B cell (primary cell): ENCODE measurements at regions not wholly inside any gene's neighbourhood (a gene's known extent, or its start where the extent isn't known, plus 50 kb on each side); places are given as distances from the start of the nearest gene placed in this dataset.

Experiments used
- ATAC-seq: fragments of 200-7000 bp; cut with Tn5 transposase; one replicate; pipeline ENCODE4 v1.10.0; 2021; ENCODE audit warnings: low read depth, mild to moderate bottlenecking, moderate number of reproducible peaks, moderate library complexity
- CTCF ChIA-PET: fragments of 350-600 bp; sonication (Branson Sonifier 250); formaldehyde crosslinking; loops from one replicate; lab custom pipeline; 2021; ENCODE audit warnings: antibody characterized with exemption, inconsistent platforms; lab: Charles Lee
- POLR2A ChIA-PET: fragments of 350-600 bp; sonication (Branson Sonifier 250); formaldehyde crosslinking; loops from one replicate; lab custom pipeline; 2021; ENCODE audit warnings: antibody characterized with exemption; lab: Charles Lee
- DNase-seq: peaks from one replicate; pipeline ENCODE4 v3.0.0; 2013
- H2AFZ ChIP-seq: 2 replicates; pipeline ENCODE4 v1.6.1; 2012; ENCODE audit warnings: mild to moderate bottlenecking, low read depth, low read length; ENCODE audit not compliant: insufficient read depth, poor library complexity, severe bottlenecking
- H3K27ac ChIP-seq, 2 donors: 1 replicate in 1 of 2; 2 replicates in 1 of 2; pipeline ENCODE4 v1.5.1; 2012 to 2013; ENCODE audit warnings: low read length in 2 of 2, mild to moderate bottlenecking in 2 of 2, moderate library complexity in 1 of 2
- H3K27me3 ChIP-seq, 4 experiments: fragments of 200-600 bp in 1 of 4; sonication (generic) in 1 of 4; replicated peaks in 1 of 4; 1 replicate in 2 of 4; 2 replicates in 2 of 4; pipeline versions ENCODE4 v1.6.1 to v1.7.0; 2013 to 2016; ENCODE audit warnings: low read length in 3 of 4, mild to moderate bottlenecking in 2 of 4, mixed read lengths in 1 of 4, moderate library complexity in 1 of 4; ENCODE audit not compliant: insufficient read depth in 4 of 4, control insufficient read depth in 3 of 4; ENCODE audit errors: control extremely low read depth in 1 of 4
- H3K36me3 ChIP-seq, 2 experiments: replicated peaks in 1 of 2; 1 replicate in 1 of 2; 2 replicates in 1 of 2; pipeline versions ENCODE4 v1.6.1 to v1.7.1; 2013; ENCODE audit warnings: low read length in 1 of 2; ENCODE audit not compliant: insufficient read depth in 2 of 2, control insufficient read depth in 1 of 2; ENCODE audit errors: control extremely low read depth in 1 of 2, extremely low read depth in 1 of 2
- H3K4me1 ChIP-seq, 2 donors: fragments of 200-600 bp in 1 of 2; sonication (generic) in 1 of 2; 1 replicate in 1 of 2; 2 replicates in 1 of 2; pipeline versions ENCODE4 v1.5.1 to v1.6.1; 2013 to 2017; ENCODE audit warnings: low read length in 2 of 2; ENCODE audit not compliant: control insufficient read depth in 2 of 2, insufficient read depth in 2 of 2
- H3K4me2 ChIP-seq: replicated peaks from 2 replicates; pipeline ENCODE3; 2012; ENCODE audit warnings: mild to moderate bottlenecking, low read depth, low read length; ENCODE audit not compliant: poor library complexity, severe bottlenecking
- H3K4me3 ChIP-seq, 5 experiments: fragments of 200-600 bp in 1 of 5; sonication (generic) in 1 of 5; 1 replicate in 3 of 5; 2 replicates in 2 of 5; pipeline versions ENCODE4 v1.5.1 to v1.7.0; 2011 to 2016; ENCODE audit warnings: low read length in 4 of 5, mild to moderate bottlenecking in 4 of 5, low read depth in 2 of 5, control low read depth in 1 of 5, moderate library complexity in 1 of 5; ENCODE audit not compliant: insufficient read depth in 1 of 5; ENCODE audit errors: control extremely low read depth in 1 of 5, extremely low read depth in 1 of 5
- H3K79me2 ChIP-seq: fragments of 200-600 bp; sonication (generic); one replicate; pipeline ENCODE4 v1.6.0; 2016; ENCODE audit warnings: low read length; ENCODE audit not compliant: control insufficient read depth, insufficient read depth
- H3K9ac ChIP-seq: fragments of 200-600 bp; sonication (generic); 2 replicates; pipeline ENCODE4 v1.6.1; 2017; ENCODE audit warnings: mild to moderate bottlenecking, low read length, moderate library complexity
- H3K9me3 ChIP-seq, 3 donors: one replicate each; pipeline versions ENCODE4 v1.6.1 to v1.7.1; 2013; ENCODE audit warnings: low read length in 2 of 3; ENCODE audit not compliant: control insufficient read depth in 2 of 3, insufficient read depth in 1 of 3; ENCODE audit errors: control extremely low read depth in 1 of 3
- H4K20me1 ChIP-seq: 2 replicates; pipeline ENCODE4 v1.6.0; 2012; ENCODE audit warnings: mild to moderate bottlenecking, low read length; ENCODE audit not compliant: insufficient read depth, control insufficient read depth, poor library complexity, severe bottlenecking
- H3K27ac Mint-ChIP-seq: one replicate; pipeline ENCODE4 v1.8.0; 2021; ENCODE audit warnings: mixed read lengths
- H3K27me3 Mint-ChIP-seq: one replicate; pipeline ENCODE4 v1.8.0; 2021; ENCODE audit warnings: mixed read lengths
- H3K4me1 Mint-ChIP-seq: one replicate; pipeline ENCODE4 v1.8.0; 2021; ENCODE audit warnings: mixed read lengths
- H3K4me3 Mint-ChIP-seq: one replicate; pipeline ENCODE4 v1.8.0; 2021; ENCODE audit warnings: mixed read lengths
- H3K9me3 Mint-ChIP-seq: one replicate; pipeline ENCODE4 v1.8.0; 2022; ENCODE audit warnings: mixed read lengths; ENCODE audit not compliant: insufficient read depth
- CTCF ChIP-seq: fragments of 200-600 bp; IDR thresholded peaks from one replicate; pipeline ENCODE4 v1.8.0; 2022; ENCODE audit warnings: antibody characterized with exemption, mild to moderate bottlenecking
- EZH2 ChIP-seq: IDR thresholded peaks from 2 replicates; pipeline ENCODE4 v1.6.1; 2012; ENCODE audit warnings: borderline replicate concordance, low read depth, mild to moderate bottlenecking, moderate library complexity, low read length; ENCODE audit not compliant: insufficient read depth, poor library complexity, severe bottlenecking
- WGBS: methylation state at CpG from one replicate; pipeline ENCODE4 v1.1.5; 2013; ENCODE audit warnings: missing lambda C conversion rate; ENCODE audit not compliant: insufficient coverage; 5-methylcytosine and 5-hydroxymethylcytosine counted together
- intact Hi-C: fragments of 100-400 bp; cut with micrococcal nuclease; formaldehyde crosslinking; loops from one replicate; pipeline ENCODE4 v1.10.0; 2022

- Mint-ChIP-seq H3K27me3 (no peaks in the 10 kb centered on the region), H3K9me3 (no peaks in the 10 kb centered on the region), H3K4me3 (no peak overlapping the region), H3K27ac (no peak overlapping the region), H3K4me1 (no peaks in the 10 kb centered on the region)
- POLR2A ChIA-PET, result no interaction called here
- DNase-seq (no peak), ATAC-seq (no peak)
- Histone ChIP-seq H2AFZ (no peak overlapping the region), H3K4me3 (no peak overlapping the region), H3K9me3 (no peaks in the 10 kb centered on the region), H3K4me1 (no peaks in the 10 kb centered on the region), H3K27me3 (no peaks in the 10 kb centered on the region), H3K79me2 (no peaks in the 10 kb centered on the region), H3K36me3 (no peaks in the 10 kb centered on the region), H3K9ac (no peak overlapping the region), H3K4me2 (no peak overlapping the region), H4K20me1 (no peaks in the 10 kb centered on the region), H3K27ac (no peak overlapping the region)
- TF ChIP-seq EZH2 (no peak), CTCF (no peak)
- no CpG with 5 or more reads among the region's 2 CpGs for WGBS
- CTCF ChIA-PET, result no interaction called here
- intact Hi-C loops, result no loop called here
These were observed 1216.0 kb upstream of the ALCAM start for GRCh38 chr3:104150724-104151123.

GRCh38 chr3:104154896-104155295 lies 1211.8 kb upstream of the ALCAM start:
- H3K9ac ChIP-seq, result no peak overlapping the region
- H4K20me1 ChIP-seq, result no peaks in the 10 kb centered on the region
- no peak overlapping the region for H2AFZ ChIP-seq
- ChIA-PET CTCF (no interaction called here), POLR2A (no interaction called here)
- H3K27ac ChIP-seq, result no peak overlapping the region
- Mint-ChIP-seq H3K9me3 (no peaks in the 10 kb centered on the region), H3K4me1 (no peaks in the 10 kb centered on the region), H3K27me3 (no peaks in the 10 kb centered on the region), H3K4me3 (no peak overlapping the region), H3K27ac (no peak overlapping the region)
- ATAC-seq, result no peak
- intact Hi-C loops, result no loop called here
- H3K9me3 ChIP-seq, result no peaks in the 10 kb centered on the region
- no peak for DNase-seq
- no peak overlapping the region for H3K4me2 ChIP-seq
- no peaks in the 10 kb centered on the region for H3K36me3 ChIP-seq
- no peaks in the 10 kb centered on the region for H3K4me1 ChIP-seq
- no peak for TF ChIP-seq CTCF
- no peak for TF ChIP-seq EZH2
- H3K79me2 ChIP-seq, result no peaks in the 10 kb centered on the region
- no peaks in the 10 kb centered on the region for H3K27me3 ChIP-seq
- no peak overlapping the region for H3K4me3 ChIP-seq
- 60% methylated on average over 1 of the region's 2 CpGs for WGBS
